ENCODE measurements at regions not wholly inside any gene's neighbourhood (a gene's known extent, or its start where the extent isn't known, plus 50 kb on each side); places are given as distances from the start of the nearest gene placed in this dataset.
A peak's percentile ranks its signal among the peaks of the same experiment; 100 is the strongest.

DNA sequence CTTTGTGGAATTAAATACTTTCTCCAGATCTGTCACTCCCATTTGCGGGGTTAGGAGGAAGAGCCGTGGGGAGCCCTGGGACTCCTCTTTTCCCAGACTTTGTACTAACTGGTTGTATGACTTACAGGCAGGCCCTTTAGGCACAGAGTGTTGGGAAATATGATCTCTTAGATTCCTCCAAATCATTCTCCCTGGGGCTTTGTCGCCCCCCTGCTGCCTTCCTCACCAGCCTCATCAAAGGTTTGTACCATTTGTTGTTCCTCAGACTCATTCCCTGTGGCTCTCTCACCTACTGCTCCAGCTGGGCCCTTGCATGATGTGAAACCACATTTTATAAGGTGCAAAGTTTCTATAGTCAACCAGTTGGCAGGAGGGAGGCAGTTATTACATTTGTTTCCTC is 56.4 kb downstream of the CRYGS start:
- WGBS: 78% methylated on average over 3 of the region's 3 CpGs
- TF ChIP-seq, protein P1, sequence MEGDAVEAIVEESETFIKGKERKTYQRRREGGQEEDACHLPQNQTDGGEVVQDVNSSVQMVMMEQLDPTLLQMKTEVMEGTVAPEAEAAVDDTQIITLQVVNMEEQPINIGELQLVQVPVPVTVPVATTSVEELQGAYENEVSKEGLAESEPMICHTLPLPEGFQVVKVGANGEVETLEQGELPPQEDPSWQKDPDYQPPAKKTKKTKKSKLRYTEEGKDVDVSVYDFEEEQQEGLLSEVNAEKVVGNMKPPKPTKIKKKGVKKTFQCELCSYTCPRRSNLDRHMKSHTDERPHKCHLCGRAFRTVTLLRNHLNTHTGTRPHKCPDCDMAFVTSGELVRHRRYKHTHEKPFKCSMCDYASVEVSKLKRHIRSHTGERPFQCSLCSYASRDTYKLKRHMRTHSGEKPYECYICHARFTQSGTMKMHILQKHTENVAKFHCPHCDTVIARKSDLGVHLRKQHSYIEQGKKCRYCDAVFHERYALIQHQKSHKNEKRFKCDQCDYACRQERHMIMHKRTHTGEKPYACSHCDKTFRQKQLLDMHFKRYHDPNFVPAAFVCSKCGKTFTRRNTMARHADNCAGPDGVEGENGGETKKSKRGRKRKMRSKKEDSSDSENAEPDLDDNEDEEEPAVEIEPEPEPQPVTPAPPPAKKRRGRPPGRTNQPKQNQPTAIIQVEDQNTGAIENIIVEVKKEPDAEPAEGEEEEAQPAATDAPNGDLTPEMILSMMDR (IDR thresholded peaks at IDR 0.05): peak in 1 of 3 experiments; percentile 16
- no peak for TF ChIP-seq POLR2AphosphoS5 (IDR thresholded peaks at IDR 0.05)
- TF ChIP-seq POLR2A (IDR thresholded peaks at IDR 0.05; ENCODE audit: low read depth): no peak
- intact Hi-C loops (cut with DNase I): no loop called here
- Histone ChIP-seq H3K9me3 (no peaks in the 10 kb centered on the region), H3K4me1 (peaks cover 0 to 13% (median 8%) of the 10 kb centered on the region in 4 donors), H3K27me3 (no peaks in the 10 kb centered on the region), H3K27ac (replicated peaks in 1 of 4) (no peak overlapping the region), H3K4me3 (no peak overlapping the region), H3K36me3 (no peaks in the 10 kb centered on the region)
- no peak for DNase-seq (ENCODE audit: extremely low spot score)

DNA sequence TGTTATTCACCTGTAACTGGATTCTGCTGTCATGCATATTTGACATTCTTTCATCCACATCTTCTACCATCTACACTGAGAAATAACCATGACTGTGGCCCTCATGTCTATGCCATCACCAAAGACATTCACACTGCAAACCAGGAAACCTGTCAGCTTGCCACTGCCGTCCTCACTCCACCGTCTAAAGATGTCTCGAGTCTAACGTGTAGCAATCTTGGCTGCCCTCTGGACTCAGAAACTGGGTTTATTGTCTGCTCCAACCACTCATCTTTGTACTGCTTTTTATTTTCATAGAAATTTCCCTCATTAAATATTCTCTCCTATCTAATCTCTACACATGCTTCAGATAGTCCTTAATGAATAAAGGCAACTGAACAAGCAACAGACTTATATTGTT is 57.1 kb downstream of the CRYGS start:
- H3K9me3 ChIP-seq: no peaks in the 10 kb centered on the region
- intact Hi-C loops (cut with DNase I): no loop called here
- no peaks in the 10 kb centered on the region for H3K36me3 ChIP-seq
- no peaks in the 10 kb centered on the region for H3K27me3 ChIP-seq
- 73% methylated on average over 4 of the region's 4 CpGs for WGBS
- TF ChIP-seq POLR2A (IDR thresholded peaks at IDR 0.05; ENCODE audit: low read depth) (no peak), POLR2AphosphoS5 (IDR thresholded peaks at IDR 0.05) (no peak), EP300 (IDR thresholded peaks at IDR 0.05) (no peak)
- TF ChIP-seq, protein P1 (IDR thresholded peaks at IDR 0.05): peak in 2 of 3 experiments; percentile 13 to 16
- peaks cover 0 to 12% (median 4%) of the 10 kb centered on the region in 4 donors for H3K4me1 ChIP-seq
- no peak for DNase-seq (ENCODE audit: extremely low spot score)
- H3K4me3 ChIP-seq: no peak overlapping the region
- no peak overlapping the region for H3K27ac ChIP-seq (replicated peaks in 1 of 4)

DNA sequence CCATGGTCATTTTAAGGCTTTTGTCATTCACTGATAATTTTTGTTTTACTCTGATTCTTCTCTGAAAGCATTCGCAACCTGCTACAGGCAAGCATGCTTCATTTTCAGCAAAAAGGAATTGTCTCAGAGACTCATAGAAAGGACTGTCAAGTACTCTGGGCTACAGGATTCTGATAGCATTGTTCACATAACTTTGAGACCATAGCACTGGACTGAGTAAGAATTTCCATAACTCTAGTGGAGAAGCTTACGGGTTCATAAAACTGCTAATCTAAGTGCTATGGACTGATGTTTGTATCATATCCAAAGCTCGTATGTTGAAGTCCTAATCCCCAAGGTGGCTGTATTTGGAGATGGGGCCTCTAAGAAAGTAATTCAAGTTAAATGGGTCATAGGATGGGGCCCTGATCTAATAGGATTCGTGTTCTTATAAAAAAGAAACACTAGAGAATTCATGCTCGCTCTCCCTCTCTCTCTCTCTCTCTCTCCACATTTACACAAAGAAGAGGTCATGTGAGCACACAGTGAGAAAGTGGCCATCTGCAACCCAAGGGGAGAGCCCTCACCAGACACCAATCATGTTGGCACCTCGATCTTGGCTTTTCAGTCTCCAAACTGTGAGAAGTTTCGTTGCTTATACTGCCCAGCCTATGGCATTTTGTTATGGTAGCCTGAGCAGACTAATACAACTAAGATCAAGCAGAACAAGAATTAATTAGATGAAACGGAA is 60.4 kb downstream of the CRYGS start:
- no peak overlapping the region for H3K27ac ChIP-seq (replicated peaks in 1 of 4)
- H3K36me3 ChIP-seq: no peaks in the 10 kb centered on the region
- 80% methylated on average over 8 of the region's 8 CpGs for WGBS
- H3K27me3 ChIP-seq: no peaks in the 10 kb centered on the region
- H3K4me3 ChIP-seq: no peak overlapping the region
- no peaks in the 10 kb centered on the region for H3K9me3 ChIP-seq
- peaks cover 0 to 12% (median 4%) of the 10 kb centered on the region in 4 donors for H3K4me1 ChIP-seq
- intact Hi-C loops (cut with DNase I): no loop called here
- TF ChIP-seq POLR2AphosphoS5 (IDR thresholded peaks at IDR 0.05): peak in 1 of 2 donors; percentile 19
- TF ChIP-seq, protein P1 (IDR thresholded peaks at IDR 0.05): no peak
- TF ChIP-seq EP300 (IDR thresholded peaks at IDR 0.05): no peak
- TF ChIP-seq POLR2A (IDR thresholded peaks at IDR 0.05; ENCODE audit: low read depth): no peak
- peak; percentile 19 for DNase-seq (ENCODE audit: extremely low spot score)

DNA sequence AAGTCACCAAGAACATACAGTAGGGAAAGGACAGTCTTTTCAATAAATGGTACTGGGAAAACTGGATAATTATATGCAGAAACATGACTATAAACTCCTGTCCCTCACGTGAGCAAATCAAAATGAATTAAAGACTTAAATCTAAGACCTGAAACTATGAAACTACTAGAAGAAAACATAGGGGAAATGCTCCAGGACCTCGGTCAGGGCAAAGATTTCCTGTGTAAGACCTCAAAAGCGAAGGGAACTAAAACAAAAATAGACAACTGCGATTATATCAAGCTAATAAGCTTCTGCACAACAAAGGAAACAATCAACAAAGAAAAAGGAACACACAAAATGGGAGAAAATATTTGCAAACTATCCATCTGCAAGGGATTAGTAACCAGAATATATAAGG is 62.7 kb downstream of the CRYGS start:
- DNase-seq (ENCODE audit: extremely low spot score): no peak
- Histone ChIP-seq H3K4me1 (peaks cover 0 to 12% (median 5%) of the 10 kb centered on the region in 4 donors), H3K36me3 (no peaks in the 10 kb centered on the region), H3K27ac (replicated peaks in 1 of 4) (no peak overlapping the region), H3K4me3 (no peak overlapping the region), H3K9me3 (no peaks in the 10 kb centered on the region), H3K27me3 (no peaks in the 10 kb centered on the region)
- 65% methylated on average over 4 of the region's 4 CpGs for WGBS
- TF ChIP-seq POLR2A (IDR thresholded peaks at IDR 0.05; ENCODE audit: low read depth) (no peak), EP300 (IDR thresholded peaks at IDR 0.05) (no peak), POLR2AphosphoS5 (IDR thresholded peaks at IDR 0.05) (no peak)
- TF ChIP-seq, protein P1 (IDR thresholded peaks at IDR 0.05): no peak
- intact Hi-C loops (cut with DNase I): no loop called here
